Testis (tissue), 2 donors: ENCODE measurements at regions not wholly inside any gene's neighbourhood (a gene's known extent, or its start where the extent isn't known, plus 50 kb on each side); places are given as distances from the start of the nearest gene placed in this dataset.

Source experiments
- DNase-seq: peaks from one replicate; pipeline ENCODE4 v3.0.0-alpha.2; 2019
- H3K27ac ChIP-seq, 2 donors: fragments of 200-600 bp; sonication (generic); one replicate each; pipeline ENCODE4 v1.5.1; 2019
- H3K27me3 ChIP-seq: fragments of 200-600 bp; sonication (generic); one replicate; pipeline ENCODE4 v1.5.1; 2019
- H3K36me3 ChIP-seq: fragments of 200-600 bp; sonication (generic); one replicate; pipeline ENCODE4 v1.5.1; 2017; ENCODE audit warnings: low read depth; ENCODE audit errors: missing control alignments
- H3K4me1 ChIP-seq: fragments of 200-600 bp; sonication (generic); one replicate; pipeline ENCODE4 v1.5.1; 2019
- H3K4me3 ChIP-seq, 2 donors: fragments of 200-600 bp; sonication (generic); one replicate each; pipeline ENCODE4 v1.5.1; 2017 to 2019
- H3K9me3 ChIP-seq: fragments of 200-600 bp; sonication (generic); one replicate; pipeline ENCODE4 v1.5.1; 2017
- CTCF ChIP-seq, 3 experiments: fragments of 450-650 bp in 2 of 3; fragments of 200-600 bp in 1 of 3; sonication (generic) in 1 of 3; IDR thresholded peaks; one replicate each; pipeline ENCODE4 v1.5.1; 2016 to 2019; ENCODE audit warnings: antibody characterized with exemption in 3 of 3, mild to moderate bottlenecking in 2 of 3, moderate library complexity in 1 of 3
- POLR2A ChIP-seq: fragments of 450-650 bp; IDR thresholded peaks from one replicate; pipeline ENCODE4 v1.6.1; 2017; ENCODE audit warnings: antibody characterized with exemption, mild to moderate bottlenecking, moderate library complexity
- WGBS, 2 donors: methylation state at CpG; one replicate each; pipeline ENCODE4 v1.1.5; 2018; 5-methylcytosine and 5-hydroxymethylcytosine counted together
- intact Hi-C: fragments of 100-400 bp; cut with DNase I; formaldehyde crosslinking; loops from one replicate; pipeline ENCODE4 v1.15.1; 2023; ENCODE audit warnings: low total_unique reads

GRCh38 chr6:142518761-142519160 lies 217.0 kb downstream of the ADGRG6 start:
- DNase-seq = no peak
- intact Hi-C loops = no loop called here
- 67 to 70% methylated on average over 4 of the region's 4 CpGs for WGBS, 2 donors
- H3K4me3 ChIP-seq = no peak overlapping the region
- H3K36me3 ChIP-seq = no peaks in the 10 kb centered on the region
- H3K27ac ChIP-seq = no peak overlapping the region
- no peaks in the 10 kb centered on the region for H3K9me3 ChIP-seq
- H3K27me3 ChIP-seq = no peaks in the 10 kb centered on the region
- TF ChIP-seq POLR2A = no peak
- no peak for TF ChIP-seq CTCF (IDR thresholded peaks at IDR 0.05)
- no peaks in the 10 kb centered on the region for H3K4me1 ChIP-seq

GRCh38 chr6:142521791-142522190 lies 220.0 kb downstream of the ADGRG6 start:
- TF ChIP-seq CTCF (IDR thresholded peaks at IDR 0.05) (no peak), POLR2A (no peak)
- H3K4me3 ChIP-seq = no peak overlapping the region
- no peaks in the 10 kb centered on the region for H3K36me3 ChIP-seq
- H3K27ac ChIP-seq = no peak overlapping the region
- no peaks in the 10 kb centered on the region for H3K4me1 ChIP-seq
- 78 to 93% methylated on average over 1 to 2 of the region's 2 CpGs for WGBS, 2 donors
- no peaks in the 10 kb centered on the region for H3K9me3 ChIP-seq
- DNase-seq = no peak
- H3K27me3 ChIP-seq = no peaks in the 10 kb centered on the region
- intact Hi-C loops = no loop called here

GRCh38 chr6:142523515-142524375 lies 221.9 kb downstream of the ADGRG6 start:
- intact Hi-C loops = no loop called here
- H3K27ac ChIP-seq = no peak overlapping the region
- no peaks in the 10 kb centered on the region for H3K9me3 ChIP-seq
- DNase-seq = no peak
- no peaks in the 10 kb centered on the region for H3K27me3 ChIP-seq
- H3K36me3 ChIP-seq = no peaks in the 10 kb centered on the region
- no peaks in the 10 kb centered on the region for H3K4me1 ChIP-seq
- 44 to 50% methylated on average over 4 of the region's 4 CpGs for WGBS, 2 donors
- H3K4me3 ChIP-seq = no peak overlapping the region
- no peak for TF ChIP-seq POLR2A
- no peak for TF ChIP-seq CTCF (IDR thresholded peaks at IDR 0.05)

- intact Hi-C loops = no loop called here
- H3K27ac ChIP-seq = no peak overlapping the region
- H3K9me3 ChIP-seq = no peaks in the 10 kb centered on the region
- no peaks in the 10 kb centered on the region for H3K27me3 ChIP-seq
- H3K4me3 ChIP-seq = no peak overlapping the region
- H3K36me3 ChIP-seq = no peaks in the 10 kb centered on the region
- no peaks in the 10 kb centered on the region for H3K4me1 ChIP-seq
- no peak for DNase-seq
- 88 to 93% methylated on average over 3 of the region's 3 CpGs for WGBS, 2 donors
- TF ChIP-seq POLR2A (no peak), CTCF (IDR thresholded peaks at IDR 0.05) (no peak)
These were observed 228.8 kb downstream of the ADGRG6 start for GRCh38 chr6:142530566-142530965.

- no peaks in the 10 kb centered on the region for H3K4me1 ChIP-seq
- intact Hi-C loops = no loop called here
These were observed 229.9 kb downstream of the ADGRG6 start for GRCh38 chr6:142531727-142532126.

More at GRCh38 chr6:142531727-142532126, 229.9 kb downstream of the ADGRG6 start:
- DNase-seq = no peak
- Histone ChIP-seq H3K27me3 (no peaks in the 10 kb centered on the region), H3K9me3 (no peaks in the 10 kb centered on the region), H3K36me3 (no peaks in the 10 kb centered on the region), H3K27ac (no peak overlapping the region), H3K4me3 (no peak overlapping the region)
- TF ChIP-seq POLR2A (no peak), CTCF (IDR thresholded peaks at IDR 0.05) (no peak)
- 77 to 91% methylated on average over 1 of the region's 1 CpG for WGBS, 2 donors
